ENCODE measurements at regions not wholly inside any gene's neighbourhood (a gene's known extent, or its start where the extent isn't known, plus 50 kb on each side); places are given as distances from the start of the nearest gene placed in this dataset.
"Not testable (repeated sequence)": the region's sequence is repeated elsewhere in the genome, so short reads cannot be mapped to it uniquely, and the experiment has no call there.

DNA sequence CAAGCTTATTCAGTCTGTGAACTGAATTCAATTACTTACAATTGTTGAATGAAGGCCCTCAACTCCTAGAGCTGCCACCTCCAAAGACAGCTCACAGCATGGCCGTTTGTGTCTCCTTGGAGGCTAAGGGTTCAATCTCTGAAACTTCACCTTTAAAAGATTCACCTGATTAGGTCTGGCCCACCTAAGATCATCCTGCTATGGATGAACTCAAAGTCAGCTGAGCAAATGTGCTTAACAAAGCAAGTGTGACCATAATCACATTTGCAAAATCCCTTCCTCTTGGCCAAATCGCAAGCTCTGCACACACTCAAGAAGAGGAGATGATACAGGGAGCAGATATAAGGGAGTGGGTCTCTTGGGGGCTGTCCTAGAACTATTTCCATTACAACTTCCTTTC is 105.0 kb upstream of the FAM90A1 start:
- not testable (repeated sequence) for H3K9ac ChIP-seq (ENCODE audit: low read length in 5 of 5); H3K27me3 ChIP-seq (ENCODE audit: control insufficient read depth in 5 of 5, insufficient read depth in 4 of 5, low read length in 5 of 5); H3K4me3 ChIP-seq (ENCODE audit: low read depth in 1 of 5, low read length in 5 of 5); H3K36me3 ChIP-seq (ENCODE audit: control insufficient read depth in 5 of 5, insufficient read depth in 5 of 5, low read length in 5 of 5); H3K27ac ChIP-seq (ENCODE audit: low read depth, low read length); H3K4me1 ChIP-seq (ENCODE audit: control insufficient read depth in 5 of 5, insufficient read depth in 5 of 5, low read length in 5 of 5); H3K9me3 ChIP-seq (ENCODE audit: control insufficient read depth in 5 of 5, low read length in 5 of 5)

DNA sequence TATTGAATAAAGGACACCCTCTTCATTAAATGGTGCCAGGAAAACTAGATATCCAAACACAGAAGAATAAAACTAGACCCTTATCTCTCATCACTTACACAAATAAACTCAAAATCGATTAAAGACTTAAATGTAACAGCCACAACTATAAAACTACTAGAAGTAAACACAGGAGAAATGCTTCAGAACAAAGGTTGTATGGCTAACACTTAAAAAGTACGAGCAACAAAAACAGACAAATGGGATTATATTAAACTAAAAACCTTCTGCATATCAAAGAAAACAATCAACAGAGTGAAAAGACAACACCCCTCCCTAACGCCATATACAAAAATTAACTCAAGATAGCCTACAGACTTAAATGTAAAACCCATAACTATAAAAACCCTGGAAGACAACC is 104.7 kb upstream of the CLEC6A start:
- H3K9ac ChIP-seq (ENCODE audit: low read length in 5 of 5); H3K4me1 ChIP-seq (ENCODE audit: control insufficient read depth in 5 of 5, insufficient read depth in 5 of 5, low read length in 5 of 5); H3K27me3 ChIP-seq (ENCODE audit: control insufficient read depth in 5 of 5, insufficient read depth in 4 of 5, low read length in 5 of 5); H3K9me3 ChIP-seq (ENCODE audit: control insufficient read depth in 5 of 5, low read length in 5 of 5); H3K4me3 ChIP-seq (ENCODE audit: low read depth in 1 of 5, low read length in 5 of 5); H3K27ac ChIP-seq (ENCODE audit: low read depth, low read length); H3K36me3 ChIP-seq (ENCODE audit: control insufficient read depth in 5 of 5, insufficient read depth in 5 of 5, low read length in 5 of 5): not testable (repeated sequence)

DNA sequence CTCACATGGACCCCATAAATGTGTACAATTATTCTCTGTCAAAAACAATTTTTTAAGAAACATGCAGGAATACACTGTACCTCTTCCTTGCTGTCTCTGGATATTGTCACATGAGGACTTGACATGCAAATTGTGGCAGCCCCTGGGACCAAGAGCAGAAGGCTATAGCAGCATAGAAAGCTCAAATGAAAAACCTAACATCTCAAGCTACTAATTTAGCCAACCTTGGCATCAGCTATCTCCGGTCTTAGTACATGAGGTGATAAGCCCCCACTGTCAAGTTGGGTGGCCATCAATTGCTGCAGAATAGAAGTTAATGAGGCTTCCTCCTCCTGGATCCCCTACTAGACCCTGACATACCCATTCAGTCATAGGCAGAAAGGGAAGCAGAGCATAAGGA is 101.0 kb upstream of the CLEC6A start:
- H3K36me3 ChIP-seq (ENCODE audit: control insufficient read depth in 5 of 5, insufficient read depth in 5 of 5, low read length in 5 of 5); H3K4me3 ChIP-seq (ENCODE audit: low read depth in 1 of 5, low read length in 5 of 5); H3K4me1 ChIP-seq (ENCODE audit: control insufficient read depth in 5 of 5, insufficient read depth in 5 of 5, low read length in 5 of 5); H3K9me3 ChIP-seq (ENCODE audit: control insufficient read depth in 5 of 5, low read length in 5 of 5); H3K9ac ChIP-seq (ENCODE audit: low read length in 5 of 5); H3K27ac ChIP-seq (ENCODE audit: low read depth, low read length); H3K27me3 ChIP-seq (ENCODE audit: control insufficient read depth in 5 of 5, insufficient read depth in 4 of 5, low read length in 5 of 5): not testable (repeated sequence)

DNA sequence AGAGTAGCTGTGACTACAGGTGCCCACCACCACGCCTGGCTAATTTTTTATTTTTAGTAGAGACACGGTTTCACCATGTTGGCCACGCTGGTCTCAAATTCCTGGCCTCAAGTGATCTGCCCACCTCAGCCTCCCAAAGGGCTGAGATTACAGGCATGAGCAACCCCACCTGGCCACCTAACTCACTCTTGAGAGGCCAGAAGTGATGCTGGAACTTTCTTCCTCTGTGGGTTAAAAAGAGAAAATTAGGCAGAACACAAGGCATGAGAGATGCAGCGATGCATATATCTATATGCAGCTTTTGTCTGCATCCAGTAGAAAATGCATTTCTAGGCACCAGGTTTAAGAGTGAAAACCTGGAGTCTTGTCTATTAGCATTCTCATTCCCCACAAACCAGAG is 100.2 kb upstream of the CLEC6A start:
- not testable (repeated sequence) for H3K4me3 ChIP-seq (ENCODE audit: low read depth in 1 of 5, low read length in 5 of 5); H3K9me3 ChIP-seq (ENCODE audit: control insufficient read depth in 5 of 5, low read length in 5 of 5); H3K27me3 ChIP-seq (ENCODE audit: control insufficient read depth in 5 of 5, insufficient read depth in 4 of 5, low read length in 5 of 5); H3K4me1 ChIP-seq (ENCODE audit: control insufficient read depth in 5 of 5, insufficient read depth in 5 of 5, low read length in 5 of 5); H3K27ac ChIP-seq (ENCODE audit: low read depth, low read length); H3K36me3 ChIP-seq (ENCODE audit: control insufficient read depth in 5 of 5, insufficient read depth in 5 of 5, low read length in 5 of 5); H3K9ac ChIP-seq (ENCODE audit: low read length in 5 of 5)

DNA sequence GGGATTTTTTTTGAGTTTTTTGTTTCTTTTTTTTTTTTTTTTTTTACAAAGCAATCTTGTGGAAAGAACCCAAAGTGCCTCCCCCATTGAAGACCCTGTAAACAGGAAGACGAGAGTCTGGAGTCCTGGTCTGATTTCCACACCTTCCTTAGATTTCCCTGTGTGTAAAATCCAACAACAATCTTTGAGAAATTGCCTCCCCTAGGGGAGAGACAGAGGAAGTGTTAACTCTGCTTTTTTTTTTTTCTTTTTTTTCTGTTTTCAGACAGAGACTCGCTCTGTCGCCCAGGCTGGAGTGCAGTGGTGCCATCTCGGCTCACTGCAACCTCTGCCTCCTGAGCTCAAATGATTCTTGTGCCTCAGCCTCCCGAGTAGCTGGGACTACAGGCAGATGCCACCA is 82.0 kb upstream of the CLEC6A start:
- H3K4me1 ChIP-seq (ENCODE audit: control insufficient read depth in 5 of 5, insufficient read depth in 5 of 5, low read length in 5 of 5); H3K9ac ChIP-seq (ENCODE audit: low read length in 5 of 5); H3K4me3 ChIP-seq (ENCODE audit: low read depth in 1 of 5, low read length in 5 of 5); H3K27me3 ChIP-seq (ENCODE audit: control insufficient read depth in 5 of 5, insufficient read depth in 4 of 5, low read length in 5 of 5); H3K9me3 ChIP-seq (ENCODE audit: control insufficient read depth in 5 of 5, low read length in 5 of 5); H3K36me3 ChIP-seq (ENCODE audit: control insufficient read depth in 5 of 5, insufficient read depth in 5 of 5, low read length in 5 of 5); H3K27ac ChIP-seq (ENCODE audit: low read depth, low read length): not testable (repeated sequence)

DNA sequence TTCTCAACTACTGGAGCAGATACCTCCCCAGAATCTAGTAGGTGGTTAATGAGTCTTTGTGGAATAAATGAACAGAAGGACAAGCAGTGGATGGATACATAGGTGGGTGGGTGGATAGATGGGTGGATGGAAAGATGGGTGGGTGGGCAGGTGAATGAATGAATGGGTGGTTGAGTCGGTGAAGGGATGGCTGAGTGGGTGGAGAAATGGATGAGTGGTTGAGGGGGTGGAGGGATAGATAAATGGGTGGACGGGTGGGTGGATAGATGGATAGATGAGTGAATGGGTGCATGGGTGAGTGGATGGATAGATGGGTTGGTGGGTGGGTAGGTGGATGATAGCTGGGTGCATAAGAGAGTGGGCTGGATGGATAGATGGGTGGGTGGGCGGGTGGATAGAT is 80.6 kb upstream of the CLEC6A start:
- not testable (repeated sequence) for H3K4me1 ChIP-seq (ENCODE audit: control insufficient read depth in 5 of 5, insufficient read depth in 5 of 5, low read length in 5 of 5); H3K27me3 ChIP-seq (ENCODE audit: control insufficient read depth in 5 of 5, insufficient read depth in 4 of 5, low read length in 5 of 5); H3K27ac ChIP-seq (ENCODE audit: low read depth, low read length); H3K36me3 ChIP-seq (ENCODE audit: control insufficient read depth in 5 of 5, insufficient read depth in 5 of 5, low read length in 5 of 5); H3K9me3 ChIP-seq (ENCODE audit: control insufficient read depth in 5 of 5, low read length in 5 of 5); H3K4me3 ChIP-seq (ENCODE audit: low read depth in 1 of 5, low read length in 5 of 5); H3K9ac ChIP-seq (ENCODE audit: low read length in 5 of 5)

DNA sequence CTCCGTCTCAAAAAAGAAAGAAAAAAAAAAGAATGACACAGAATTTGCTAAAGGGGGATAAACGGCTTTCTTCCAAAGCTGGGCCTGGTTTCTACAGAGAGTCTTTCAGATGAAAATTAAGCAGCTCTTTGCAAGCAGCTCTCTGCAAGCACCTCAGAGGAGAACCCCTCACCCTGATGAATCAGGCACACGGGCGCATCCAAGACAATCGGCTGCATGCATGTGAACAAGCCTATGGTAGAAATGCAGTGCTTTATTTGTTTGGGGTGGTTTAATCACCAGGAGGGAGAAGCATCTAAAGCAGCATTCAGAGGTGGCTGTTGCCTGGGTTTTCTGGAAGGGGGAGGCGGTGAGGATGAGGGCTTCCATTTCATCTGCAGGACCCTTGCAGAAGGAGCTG is 78.0 kb upstream of the CLEC6A start:
- not testable (repeated sequence) for H3K27me3 ChIP-seq (ENCODE audit: control insufficient read depth in 5 of 5, insufficient read depth in 4 of 5, low read length in 5 of 5); H3K9ac ChIP-seq (ENCODE audit: low read length in 5 of 5); H3K27ac ChIP-seq (ENCODE audit: low read depth, low read length)

DNA sequence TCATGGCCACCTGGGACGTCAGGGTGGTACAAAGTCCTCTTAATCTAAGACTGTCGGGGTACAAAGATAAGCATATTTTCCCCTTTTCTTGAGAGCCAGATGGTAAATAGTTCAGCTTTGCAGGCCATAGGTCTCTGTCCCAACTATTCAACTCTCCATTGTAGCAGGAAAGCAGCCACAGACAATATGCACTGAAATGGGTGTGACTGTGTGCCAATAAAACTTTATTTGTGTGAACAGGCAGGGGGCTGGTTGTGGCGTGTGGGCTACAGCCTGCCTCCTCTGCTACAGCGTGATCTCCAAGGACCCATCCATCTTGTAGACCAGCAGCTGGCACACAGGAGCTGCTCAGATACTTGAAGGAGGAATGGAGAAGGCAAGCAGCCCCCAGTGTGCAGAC is 73.2 kb upstream of the CLEC6A start:
- not testable (repeated sequence) for H3K4me1 ChIP-seq (ENCODE audit: control insufficient read depth in 5 of 5, insufficient read depth in 5 of 5, low read length in 5 of 5); H3K27me3 ChIP-seq (ENCODE audit: control insufficient read depth in 5 of 5, insufficient read depth in 4 of 5, low read length in 5 of 5); H3K9ac ChIP-seq (ENCODE audit: low read length in 5 of 5); H3K27ac ChIP-seq (ENCODE audit: low read depth, low read length); H3K9me3 ChIP-seq (ENCODE audit: control insufficient read depth in 5 of 5, low read length in 5 of 5); H3K36me3 ChIP-seq (ENCODE audit: control insufficient read depth in 5 of 5, insufficient read depth in 5 of 5, low read length in 5 of 5); H3K4me3 ChIP-seq (ENCODE audit: low read depth in 1 of 5, low read length in 5 of 5)

More for the DNA sequence above, 78.0 kb upstream of the CLEC6A start:
- not testable (repeated sequence) for H3K4me1 ChIP-seq (ENCODE audit: control insufficient read depth in 5 of 5, insufficient read depth in 5 of 5, low read length in 5 of 5); H3K36me3 ChIP-seq (ENCODE audit: control insufficient read depth in 5 of 5, insufficient read depth in 5 of 5, low read length in 5 of 5); H3K9me3 ChIP-seq (ENCODE audit: control insufficient read depth in 5 of 5, low read length in 5 of 5); H3K4me3 ChIP-seq (ENCODE audit: low read depth in 1 of 5, low read length in 5 of 5)

DNA sequence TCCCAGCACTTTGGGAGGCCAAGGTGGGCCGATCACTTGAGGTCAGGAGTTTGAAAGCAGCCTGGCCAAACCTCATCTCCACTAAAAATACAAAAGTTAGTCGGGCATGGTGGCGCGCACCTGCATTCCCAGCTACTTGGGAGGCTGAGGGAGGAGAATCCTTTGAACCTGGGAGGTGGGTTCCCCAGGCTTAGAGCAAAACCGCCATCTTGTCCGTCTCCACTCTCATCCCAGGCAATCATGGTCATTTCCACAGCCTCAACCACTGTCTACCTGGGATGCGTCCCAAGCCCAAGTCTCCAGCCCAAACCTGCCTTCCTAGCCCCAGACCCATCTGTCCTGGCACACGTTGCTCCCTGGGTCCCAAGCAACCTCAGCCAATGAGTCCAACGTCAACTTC is 71.1 kb upstream of the CLEC6A start:
- not testable (repeated sequence) for H3K4me1 ChIP-seq (ENCODE audit: control insufficient read depth in 5 of 5, insufficient read depth in 5 of 5, low read length in 5 of 5); H3K36me3 ChIP-seq (ENCODE audit: control insufficient read depth in 5 of 5, insufficient read depth in 5 of 5, low read length in 5 of 5); H3K27ac ChIP-seq (ENCODE audit: low read depth, low read length); H3K27me3 ChIP-seq (ENCODE audit: control insufficient read depth in 5 of 5, insufficient read depth in 4 of 5, low read length in 5 of 5); H3K9ac ChIP-seq (ENCODE audit: low read length in 5 of 5); H3K9me3 ChIP-seq (ENCODE audit: control insufficient read depth in 5 of 5, low read length in 5 of 5); H3K4me3 ChIP-seq (ENCODE audit: low read depth in 1 of 5, low read length in 5 of 5)

DNA sequence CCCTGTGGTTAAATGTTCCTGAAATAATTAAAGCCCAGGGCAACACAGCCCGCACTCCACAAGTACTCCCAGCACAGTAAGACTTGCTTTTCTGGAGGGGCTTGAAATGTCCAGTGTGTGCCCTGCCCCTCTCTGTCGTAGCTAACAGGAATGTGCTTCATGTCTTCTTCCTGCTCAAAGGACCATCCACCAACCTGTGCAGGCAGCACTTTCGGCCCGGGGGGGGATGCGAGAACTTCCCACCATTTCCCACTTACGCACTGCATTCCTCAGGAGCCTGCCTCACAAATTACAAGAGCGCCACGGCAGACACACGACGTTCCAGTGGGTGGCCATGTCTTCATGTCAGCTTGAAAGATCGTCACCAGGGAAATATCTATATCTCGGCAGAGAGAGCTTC is 70.3 kb upstream of the CLEC6A start:
- H3K27me3 ChIP-seq (ENCODE audit: control insufficient read depth in 5 of 5, insufficient read depth in 4 of 5, low read length in 5 of 5); H3K4me3 ChIP-seq (ENCODE audit: low read depth in 1 of 5, low read length in 5 of 5); H3K9me3 ChIP-seq (ENCODE audit: control insufficient read depth in 5 of 5, low read length in 5 of 5); H3K36me3 ChIP-seq (ENCODE audit: control insufficient read depth in 5 of 5, insufficient read depth in 5 of 5, low read length in 5 of 5); H3K27ac ChIP-seq (ENCODE audit: low read depth, low read length); H3K9ac ChIP-seq (ENCODE audit: low read length in 5 of 5); H3K4me1 ChIP-seq (ENCODE audit: control insufficient read depth in 5 of 5, insufficient read depth in 5 of 5, low read length in 5 of 5): not testable (repeated sequence)

DNA sequence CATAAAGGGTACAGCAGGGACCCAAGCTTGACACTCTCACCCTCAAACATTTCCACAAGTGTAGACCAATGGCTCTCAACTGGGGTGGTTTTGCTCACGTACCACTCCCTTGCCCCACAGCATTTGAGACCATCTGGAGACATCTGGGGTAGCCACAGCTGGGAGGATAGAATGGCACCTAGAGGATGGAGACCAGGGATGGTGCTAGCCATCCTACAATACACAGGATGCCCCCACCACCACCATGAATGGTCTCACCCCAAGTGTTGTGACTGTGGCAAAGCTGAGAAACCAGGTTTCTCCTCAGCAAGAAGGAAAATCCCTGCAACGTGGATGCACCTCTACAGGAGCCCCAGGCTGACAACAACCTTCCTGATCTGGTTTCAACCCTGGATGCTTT is 69.1 kb upstream of the CLEC6A start:
- not testable (repeated sequence) for H3K4me1 ChIP-seq (ENCODE audit: control insufficient read depth in 5 of 5, insufficient read depth in 5 of 5, low read length in 5 of 5); H3K27me3 ChIP-seq (ENCODE audit: control insufficient read depth in 5 of 5, insufficient read depth in 4 of 5, low read length in 5 of 5); H3K9me3 ChIP-seq (ENCODE audit: control insufficient read depth in 5 of 5, low read length in 5 of 5); H3K9ac ChIP-seq (ENCODE audit: low read length in 5 of 5); H3K4me3 ChIP-seq (ENCODE audit: low read depth in 1 of 5, low read length in 5 of 5); H3K27ac ChIP-seq (ENCODE audit: low read depth, low read length); H3K36me3 ChIP-seq (ENCODE audit: control insufficient read depth in 5 of 5, insufficient read depth in 5 of 5, low read length in 5 of 5)

Measured in subcutaneous abdominal adipose tissue (tissue), 5 donors.